ENCODE measurements at regions not wholly inside any gene's neighbourhood (a gene's known extent, or its start where the extent isn't known, plus 50 kb on each side); places are given as distances from the start of the nearest gene placed in this dataset.

DNA sequence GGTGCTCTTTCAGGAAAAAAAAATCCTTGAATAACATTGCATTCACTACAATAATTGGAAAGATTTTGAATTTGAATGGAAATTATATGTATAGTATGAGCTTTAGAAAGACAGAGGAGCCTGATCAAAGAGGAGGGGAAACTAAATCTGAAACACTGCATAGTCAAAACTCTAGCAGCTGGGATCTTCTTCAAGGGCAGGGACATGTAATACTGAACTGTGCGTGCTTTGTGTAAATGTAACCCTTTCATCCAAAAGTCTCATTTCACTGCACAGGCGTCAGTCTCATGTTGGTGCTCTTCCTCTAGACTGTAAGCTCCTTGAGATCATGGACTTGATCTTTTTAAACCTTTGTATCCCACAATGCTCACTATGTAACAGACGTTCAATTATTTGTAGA lies 212.0 kb upstream of the JADE1 start:
- TF ChIP-seq, protein P1, sequence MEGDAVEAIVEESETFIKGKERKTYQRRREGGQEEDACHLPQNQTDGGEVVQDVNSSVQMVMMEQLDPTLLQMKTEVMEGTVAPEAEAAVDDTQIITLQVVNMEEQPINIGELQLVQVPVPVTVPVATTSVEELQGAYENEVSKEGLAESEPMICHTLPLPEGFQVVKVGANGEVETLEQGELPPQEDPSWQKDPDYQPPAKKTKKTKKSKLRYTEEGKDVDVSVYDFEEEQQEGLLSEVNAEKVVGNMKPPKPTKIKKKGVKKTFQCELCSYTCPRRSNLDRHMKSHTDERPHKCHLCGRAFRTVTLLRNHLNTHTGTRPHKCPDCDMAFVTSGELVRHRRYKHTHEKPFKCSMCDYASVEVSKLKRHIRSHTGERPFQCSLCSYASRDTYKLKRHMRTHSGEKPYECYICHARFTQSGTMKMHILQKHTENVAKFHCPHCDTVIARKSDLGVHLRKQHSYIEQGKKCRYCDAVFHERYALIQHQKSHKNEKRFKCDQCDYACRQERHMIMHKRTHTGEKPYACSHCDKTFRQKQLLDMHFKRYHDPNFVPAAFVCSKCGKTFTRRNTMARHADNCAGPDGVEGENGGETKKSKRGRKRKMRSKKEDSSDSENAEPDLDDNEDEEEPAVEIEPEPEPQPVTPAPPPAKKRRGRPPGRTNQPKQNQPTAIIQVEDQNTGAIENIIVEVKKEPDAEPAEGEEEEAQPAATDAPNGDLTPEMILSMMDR (conservative IDR thresholded peaks at IDR 0.05) = no peak
- no peak for TF ChIP-seq ZFX (IDR thresholded peaks at IDR 0.05)
